GM18498 (cell line): ENCODE measurements at regions not wholly inside any gene's neighbourhood (a gene's known extent, or its start where the extent isn't known, plus 50 kb on each side); places are given as distances from the start of the nearest gene placed in this dataset.
"Not testable (repeated sequence)": the region's sequence is repeated elsewhere in the genome, so short reads cannot be mapped to it uniquely, and the experiment has no call there.

Experiments
- ATAC-seq: cut with Tn5 transposase; IDR thresholded peaks from one replicate; pipeline ENCODE4 v1.9.1; 2021; ENCODE audit warnings: mild to moderate bottlenecking, moderate library complexity; ENCODE audit not compliant: unreplicated experiment

DNA sequence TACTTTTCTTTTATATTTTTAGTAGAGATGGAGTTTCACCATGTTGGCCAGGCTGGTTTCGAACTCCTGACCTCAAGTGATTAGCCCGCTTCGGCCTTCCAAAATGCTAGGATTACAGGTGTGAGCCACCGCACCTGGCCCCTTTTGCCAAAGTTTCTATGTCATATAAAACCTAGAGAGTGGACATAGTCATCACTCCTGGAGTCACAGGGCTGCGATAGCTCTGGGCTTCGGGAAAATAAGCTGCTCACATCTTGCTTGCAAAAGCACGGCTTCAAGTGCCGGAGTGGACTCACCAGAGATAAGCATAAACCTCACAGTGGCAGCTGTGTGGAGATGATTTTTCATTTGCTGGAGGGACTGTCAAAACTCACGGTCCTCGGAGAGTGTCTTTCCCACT lies 171.2 kb downstream of the TEX29 start:
- ATAC-seq: no peak

DNA sequence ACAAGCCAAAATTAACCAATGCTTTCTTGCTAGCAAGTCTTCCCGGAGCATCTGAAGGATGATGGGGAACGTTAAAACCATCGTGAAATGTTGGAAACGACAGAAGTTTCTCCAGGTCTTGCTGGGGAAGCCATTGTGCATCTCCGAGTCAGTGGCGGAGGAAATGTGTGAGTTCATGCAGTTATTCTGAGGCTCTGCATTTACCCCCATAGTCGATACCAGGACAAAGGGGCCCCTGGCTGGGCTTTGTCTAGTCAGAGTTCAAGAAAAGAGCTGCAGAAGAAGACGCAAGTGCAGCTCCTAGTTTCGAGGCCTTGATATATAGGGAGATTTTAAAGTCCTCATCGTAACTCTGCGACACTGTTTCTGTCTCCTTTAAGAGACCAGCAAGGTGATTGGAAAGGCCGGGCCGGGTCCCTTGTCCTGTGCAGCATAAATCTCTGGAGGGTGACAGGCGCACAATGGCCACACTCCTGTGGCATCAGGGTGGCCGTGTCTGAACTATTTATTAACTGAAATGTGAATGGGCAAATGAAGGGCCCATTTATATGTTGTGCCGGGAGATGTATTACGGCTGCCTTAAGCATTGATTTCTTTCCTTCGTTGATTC lies 172.0 kb downstream of the TEX29 start:
- no peak for ATAC-seq

DNA sequence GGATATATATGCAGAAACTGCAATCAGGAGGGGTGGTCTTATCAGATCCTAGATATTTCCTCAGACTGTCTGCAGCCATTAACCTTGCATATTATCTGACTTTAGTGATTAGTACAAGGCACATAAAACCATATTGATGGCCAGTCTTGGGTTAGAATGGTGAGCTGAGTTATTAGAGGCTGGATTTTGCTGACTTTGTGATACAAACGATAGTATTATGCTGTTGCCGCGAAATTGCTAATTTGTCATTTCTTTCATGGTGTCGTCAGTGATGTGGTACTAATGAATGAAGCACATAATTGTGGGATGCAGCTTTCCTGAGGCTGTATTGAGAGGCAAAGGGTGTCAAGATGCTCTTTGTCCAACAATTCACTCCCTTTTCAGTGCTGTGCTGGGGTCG lies 172.5 kb downstream of the TEX29 start:
- no peak for ATAC-seq

DNA sequence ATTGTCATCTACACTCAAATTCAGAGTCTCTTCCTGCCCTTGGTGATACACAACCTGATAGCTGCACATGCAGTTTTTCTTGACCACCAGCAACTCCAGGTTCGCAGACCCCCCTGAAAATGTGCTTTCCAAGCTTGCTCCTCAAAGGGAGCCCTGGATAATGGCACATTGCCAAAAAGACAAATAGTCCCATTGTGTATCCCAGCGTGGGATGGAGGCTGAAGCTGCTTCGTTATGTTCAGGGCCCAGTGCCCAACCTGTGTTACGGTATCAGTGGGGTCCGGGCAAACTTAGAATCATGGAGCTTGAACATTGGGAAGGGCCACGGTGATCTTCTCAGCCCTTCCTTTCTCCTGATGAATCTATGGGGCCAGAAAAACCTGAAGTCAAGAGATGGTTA lies 173.0 kb downstream of the TEX29 start:
- no peak for ATAC-seq

DNA sequence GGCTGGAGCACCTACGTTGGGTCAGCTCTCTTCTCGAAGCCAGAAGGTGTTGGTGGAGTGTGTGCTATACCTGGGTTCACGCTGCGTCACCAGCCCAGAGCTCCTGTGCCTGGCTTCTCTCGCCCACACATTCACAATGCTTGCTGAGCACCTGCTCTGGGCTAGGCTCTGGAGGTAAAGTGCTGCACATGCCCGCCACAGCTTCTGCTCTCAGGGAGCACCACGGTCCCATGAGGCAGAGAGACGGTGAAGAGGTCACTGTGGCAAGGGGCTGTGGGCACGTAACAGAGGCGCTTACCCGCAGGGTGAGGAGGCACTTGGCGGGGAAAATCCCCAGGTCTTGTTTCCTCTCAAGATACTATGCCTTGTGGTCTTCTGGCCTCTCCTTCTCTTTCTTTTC lies 174.2 kb downstream of the TEX29 start:
- no peak for ATAC-seq

DNA sequence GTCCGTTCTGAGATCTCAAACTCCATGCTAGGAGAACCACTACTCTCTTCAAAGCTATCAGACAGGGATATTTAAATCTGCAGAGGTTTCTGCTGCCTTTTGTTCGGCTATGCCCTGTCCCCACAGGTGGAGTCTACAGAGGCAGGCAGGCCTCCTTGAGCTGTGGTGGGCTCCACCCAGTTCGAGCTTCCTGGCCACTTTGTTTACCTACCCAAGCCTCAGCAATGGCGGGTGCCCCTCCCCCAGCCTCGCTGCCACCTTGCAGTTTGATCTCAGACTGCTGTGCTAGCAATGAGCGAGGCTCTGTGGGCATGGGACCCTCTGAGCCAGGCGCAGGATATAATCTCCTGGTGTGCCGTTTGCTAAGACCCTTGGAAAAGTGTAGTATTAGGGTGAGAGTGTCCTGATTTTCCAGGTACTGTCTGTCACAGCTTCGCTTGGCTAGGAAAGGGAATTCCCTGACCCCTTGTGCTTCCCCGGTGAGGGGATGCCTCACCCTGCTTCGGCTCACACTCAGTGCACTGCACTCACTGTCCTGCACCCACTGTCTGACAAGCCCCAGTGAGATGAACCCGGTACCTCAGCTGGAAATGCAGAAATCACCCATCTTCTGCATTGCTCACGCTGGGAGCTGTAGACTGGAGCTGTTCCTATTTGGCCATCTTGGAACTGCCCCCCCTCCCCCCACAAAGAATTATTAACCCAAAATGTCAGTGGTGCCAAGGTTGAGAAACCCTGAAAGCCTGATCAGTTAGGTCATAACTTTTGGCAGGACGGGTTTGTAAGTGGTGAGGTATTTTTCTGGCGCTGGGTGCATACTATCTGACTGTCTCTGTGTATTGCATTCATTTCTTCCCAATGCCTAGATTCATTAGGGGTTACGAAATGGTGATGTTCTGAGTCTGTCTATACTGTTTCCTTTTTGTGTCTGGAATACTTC lies 181.4 kb downstream of the TEX29 start:
- not testable (repeated sequence) for ATAC-seq

DNA sequence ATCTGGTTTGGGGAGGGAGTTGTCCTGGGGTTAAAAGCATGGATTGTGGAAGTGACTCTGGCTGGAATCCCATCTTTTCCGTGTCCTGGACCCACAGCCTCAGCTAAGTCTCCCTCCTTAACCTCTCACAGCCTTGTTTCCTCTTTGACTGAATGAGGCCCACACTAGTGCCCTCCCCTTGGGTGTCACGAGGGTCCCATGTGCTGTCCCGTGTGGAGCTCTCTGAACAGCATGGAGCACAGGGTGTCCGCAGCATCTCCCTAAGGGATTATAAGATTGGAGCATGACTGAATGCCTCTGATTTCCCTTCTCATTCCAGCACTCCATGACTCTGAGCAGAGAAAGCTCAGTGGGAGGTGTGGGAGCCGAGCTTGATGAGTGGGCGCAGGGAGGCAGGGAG lies 182.5 kb downstream of the TEX29 start:
- ATAC-seq: no peak

DNA sequence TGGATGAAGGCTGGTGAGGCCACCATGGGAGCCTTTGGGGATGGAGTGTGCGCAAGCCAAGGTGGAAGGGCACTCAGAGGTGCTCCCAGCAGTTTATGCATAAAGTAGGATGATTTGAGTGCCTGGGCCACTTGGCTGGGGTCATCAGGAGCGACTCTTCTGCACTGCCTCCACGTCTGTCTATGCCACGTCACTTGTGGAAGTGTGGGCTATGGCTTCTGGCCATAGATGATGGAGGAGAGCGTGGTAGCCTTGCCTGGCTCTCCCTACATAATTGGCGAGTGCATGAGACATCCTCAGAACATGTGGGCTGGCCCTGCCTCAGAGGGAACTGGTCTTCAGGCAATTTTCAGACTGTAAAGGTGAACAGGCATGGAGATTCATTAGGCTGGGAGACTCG lies 182.9 kb downstream of the TEX29 start:
- no peak for ATAC-seq

DNA sequence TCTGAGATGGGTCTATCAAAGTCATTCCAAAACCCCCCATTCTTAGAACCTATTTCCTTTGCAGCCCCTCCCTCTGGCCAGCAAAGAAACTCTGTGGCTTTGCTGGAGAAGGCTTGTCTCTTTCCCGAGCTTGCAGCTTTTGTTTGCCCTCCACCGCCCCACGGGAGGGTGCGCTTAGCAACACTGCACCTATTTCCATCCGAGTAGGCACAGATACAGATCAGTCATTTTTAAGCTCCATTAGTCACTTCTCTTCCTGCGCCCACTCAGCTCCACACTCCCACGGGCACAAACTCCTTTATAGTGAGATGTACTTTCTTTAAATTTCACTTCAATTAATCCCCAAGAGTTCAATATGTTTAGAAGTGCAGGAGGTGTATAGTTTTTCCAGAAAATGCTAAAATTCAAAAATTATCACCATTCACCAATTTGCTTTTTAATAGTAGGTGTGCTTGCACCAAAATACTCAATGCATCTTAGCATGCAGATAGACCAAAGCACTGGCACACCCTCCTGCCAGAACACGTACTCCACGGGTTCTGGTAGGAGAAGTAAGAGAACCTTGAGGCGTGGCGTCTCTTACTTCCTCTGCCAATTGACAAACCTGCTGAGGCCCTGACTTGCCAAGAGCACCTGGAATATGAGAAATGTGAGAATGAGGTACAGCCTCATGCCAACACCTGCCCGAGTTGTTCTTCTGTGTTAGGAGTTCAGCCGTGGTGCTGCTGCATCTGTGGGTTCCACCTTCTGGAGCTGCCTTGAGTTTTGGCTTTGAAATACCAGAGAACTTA lies 183.7 kb downstream of the TEX29 start:
- no peak for ATAC-seq

DNA sequence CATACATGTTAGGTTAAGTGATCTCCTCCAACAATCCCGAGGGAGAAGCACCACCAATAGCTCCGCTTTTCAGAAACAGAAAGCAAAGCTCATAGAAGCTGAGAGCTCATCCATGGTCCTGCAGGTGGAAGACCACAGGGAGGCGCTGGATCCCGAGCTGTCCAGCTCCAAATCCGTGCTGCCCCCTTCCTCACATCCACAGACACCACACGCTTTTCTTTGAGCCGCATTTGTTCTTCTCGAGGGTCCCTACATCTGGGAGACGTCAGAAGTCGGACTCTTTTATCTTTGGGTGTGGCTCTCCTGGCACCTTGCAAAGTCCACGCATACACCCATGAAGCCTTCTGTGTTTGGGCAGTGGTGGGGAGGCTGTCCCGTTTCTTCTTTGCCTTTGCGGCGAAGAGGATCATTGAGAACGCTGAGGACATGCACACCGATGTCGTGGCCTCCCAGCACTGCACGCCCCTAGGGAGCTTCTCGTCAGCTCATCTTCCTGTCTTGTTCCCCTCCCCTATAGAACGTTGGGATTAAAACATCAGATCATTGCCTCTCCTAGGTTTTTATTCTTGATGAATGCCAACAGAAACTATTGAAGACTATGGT lies 184.8 kb downstream of the TEX29 start:
- no peak for ATAC-seq

DNA sequence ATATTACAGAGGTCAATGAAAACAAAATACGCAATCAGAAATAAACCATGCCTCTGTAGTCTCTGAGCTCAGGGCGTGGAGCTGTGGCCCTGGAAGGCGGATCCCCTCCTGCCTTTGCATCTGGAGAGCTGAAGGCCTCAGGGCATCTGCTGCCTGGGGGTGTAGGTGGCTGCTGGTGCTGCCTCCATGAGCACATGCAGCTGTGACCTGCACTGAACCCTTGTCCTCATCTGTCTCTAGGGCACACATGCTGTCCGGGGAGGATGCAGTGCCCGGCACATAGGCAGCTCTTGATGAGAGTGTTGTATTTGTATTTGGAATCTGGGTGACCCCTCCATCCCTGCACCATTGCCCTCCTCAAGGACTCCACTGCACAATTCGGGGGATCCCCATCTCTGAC lies 185.7 kb downstream of the TEX29 start:
- no peak for ATAC-seq

DNA sequence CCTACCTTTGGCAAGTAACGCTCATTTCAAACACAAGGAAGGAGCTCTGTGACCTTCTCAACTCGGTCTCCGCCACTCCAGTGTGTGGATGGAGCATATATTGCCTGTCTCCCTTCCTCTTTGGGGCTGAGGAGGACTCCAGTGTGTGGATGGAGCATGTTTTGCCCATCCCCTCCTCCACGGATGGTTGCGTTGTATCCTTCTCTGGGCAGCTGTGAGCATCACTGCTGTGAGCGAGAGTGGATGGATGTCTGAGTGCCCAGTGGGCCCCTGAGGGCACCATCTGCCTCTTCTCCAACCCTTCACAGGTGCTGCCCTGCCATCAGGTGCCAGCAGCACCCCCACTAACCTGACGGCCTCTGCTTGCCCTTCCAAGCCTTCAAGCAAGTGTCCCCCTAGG lies 186.2 kb downstream of the TEX29 start:
- ATAC-seq: no peak

DNA sequence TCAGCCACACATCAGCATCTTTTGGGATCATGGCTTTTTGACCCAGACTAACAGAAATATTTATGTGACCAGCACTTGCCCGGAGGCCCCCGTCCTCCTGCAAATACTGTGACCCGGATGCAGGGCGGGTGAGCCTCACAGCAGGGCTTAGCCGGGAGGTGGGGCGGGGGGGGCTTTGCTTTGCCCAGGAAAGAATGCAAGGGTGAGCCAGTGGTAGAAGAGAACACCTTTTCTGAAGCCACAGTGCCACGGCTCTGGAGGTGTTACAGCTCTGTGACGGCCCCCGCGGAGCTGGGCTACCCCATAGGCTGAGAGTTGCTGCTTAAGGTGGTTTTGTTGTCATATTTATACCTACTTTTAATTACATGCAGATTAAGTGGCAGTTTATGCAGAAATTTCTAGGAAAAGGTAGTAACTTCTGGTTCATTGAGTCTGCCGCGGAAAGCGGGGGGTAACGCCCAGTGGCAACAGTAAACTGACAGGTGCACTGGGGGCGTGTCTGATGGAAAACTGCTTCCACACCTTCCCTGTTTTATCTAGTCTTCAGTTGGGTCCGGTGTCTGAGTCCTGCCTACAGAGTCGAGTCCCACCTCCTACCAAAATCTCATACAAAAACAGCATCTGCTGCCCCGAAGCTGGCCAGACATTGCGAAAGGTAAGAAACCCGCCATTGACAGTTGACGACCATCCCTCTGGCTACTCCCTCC lies 187.9 kb downstream of the TEX29 start:
- no peak for ATAC-seq

DNA sequence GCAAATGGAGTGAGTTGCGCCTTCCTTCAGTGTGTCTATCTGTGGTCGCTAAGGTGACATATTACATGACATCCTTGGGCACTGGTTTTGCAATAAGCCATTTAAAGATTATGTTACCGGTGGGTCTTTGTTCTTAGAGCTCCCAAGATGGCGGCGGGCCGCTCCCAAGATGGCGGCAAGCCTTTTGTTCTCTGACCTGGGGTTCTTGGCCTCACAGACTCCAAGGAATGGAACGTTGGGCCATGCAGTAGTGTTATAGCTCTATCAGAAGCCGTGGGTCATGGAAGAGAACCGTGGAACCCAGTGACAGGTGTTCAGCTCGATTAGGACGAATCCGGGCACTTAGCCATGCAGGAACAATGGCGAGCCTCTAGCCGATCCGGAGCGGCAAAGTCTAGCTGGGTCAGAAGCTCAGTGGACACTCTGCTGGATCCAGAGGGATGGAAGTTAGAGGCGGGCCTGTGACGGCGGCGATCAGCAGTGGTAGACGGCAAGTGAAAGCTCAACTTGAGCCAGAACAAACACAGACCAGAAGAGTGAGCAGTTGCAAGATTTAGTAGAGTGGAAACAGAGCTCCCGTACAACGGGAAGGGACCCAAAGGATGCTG lies 188.6 kb downstream of the TEX29 start:
- ATAC-seq: no peak

DNA sequence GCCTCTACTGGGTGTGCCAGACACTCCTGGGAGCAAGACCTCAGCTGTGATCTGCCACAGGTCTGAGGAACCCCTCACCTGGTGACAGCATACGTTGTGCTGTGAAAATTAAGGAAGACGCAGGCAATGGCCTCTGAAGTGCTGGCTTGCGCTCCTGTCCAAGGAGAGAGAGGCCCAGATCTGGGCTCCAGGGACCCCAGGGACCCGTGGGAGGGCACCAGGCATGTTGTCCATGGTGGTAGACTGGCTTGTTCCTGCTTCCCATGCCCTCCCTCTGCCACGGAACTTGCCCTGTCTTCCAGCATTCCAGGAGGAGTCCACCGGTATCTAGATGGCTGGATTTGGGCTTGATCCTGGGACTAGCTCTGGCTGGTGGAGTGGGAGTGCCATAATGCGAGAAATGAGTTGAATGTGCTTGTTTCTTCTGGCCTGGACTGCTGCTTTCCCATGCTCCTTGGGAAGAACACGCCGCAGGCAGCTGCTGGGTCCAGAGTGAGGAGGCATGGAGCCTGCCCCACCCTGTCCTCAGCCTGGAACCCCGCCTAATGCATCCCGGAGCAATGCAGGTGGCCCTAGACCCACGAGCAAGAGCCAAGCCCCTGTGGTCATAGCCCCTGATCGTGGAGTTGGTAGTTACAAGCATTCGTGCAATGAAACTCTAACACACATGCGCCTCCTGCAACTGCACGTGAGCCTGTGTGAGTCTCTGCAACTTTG lies 190.2 kb downstream of the TEX29 start:
- no peak for ATAC-seq

DNA sequence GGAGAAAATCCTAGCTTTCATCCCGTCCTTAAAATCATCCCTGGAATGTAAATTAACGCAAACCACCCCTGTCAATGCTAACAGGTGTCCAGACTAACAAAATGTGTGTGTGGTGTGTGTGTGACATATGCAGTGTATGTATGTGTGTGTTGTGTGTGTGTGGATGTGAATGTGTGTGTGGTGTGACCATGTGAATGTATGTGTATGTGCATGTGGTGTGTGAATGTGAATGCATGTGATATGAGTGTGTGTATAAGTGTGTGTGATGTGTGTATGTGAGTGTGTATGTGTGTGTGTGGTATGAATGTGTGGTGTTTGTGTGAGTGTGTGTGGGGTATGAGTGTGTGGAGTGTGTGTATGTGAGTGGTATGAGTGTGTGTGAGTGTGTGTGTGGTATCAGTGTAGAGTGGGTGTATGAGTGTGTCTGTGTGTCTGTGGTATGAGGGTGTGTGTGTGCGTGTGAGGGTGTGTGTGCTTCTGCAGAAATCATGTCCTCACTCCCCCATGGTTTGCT lies 190.8 kb downstream of the TEX29 start:
- ATAC-seq: no peak

DNA sequence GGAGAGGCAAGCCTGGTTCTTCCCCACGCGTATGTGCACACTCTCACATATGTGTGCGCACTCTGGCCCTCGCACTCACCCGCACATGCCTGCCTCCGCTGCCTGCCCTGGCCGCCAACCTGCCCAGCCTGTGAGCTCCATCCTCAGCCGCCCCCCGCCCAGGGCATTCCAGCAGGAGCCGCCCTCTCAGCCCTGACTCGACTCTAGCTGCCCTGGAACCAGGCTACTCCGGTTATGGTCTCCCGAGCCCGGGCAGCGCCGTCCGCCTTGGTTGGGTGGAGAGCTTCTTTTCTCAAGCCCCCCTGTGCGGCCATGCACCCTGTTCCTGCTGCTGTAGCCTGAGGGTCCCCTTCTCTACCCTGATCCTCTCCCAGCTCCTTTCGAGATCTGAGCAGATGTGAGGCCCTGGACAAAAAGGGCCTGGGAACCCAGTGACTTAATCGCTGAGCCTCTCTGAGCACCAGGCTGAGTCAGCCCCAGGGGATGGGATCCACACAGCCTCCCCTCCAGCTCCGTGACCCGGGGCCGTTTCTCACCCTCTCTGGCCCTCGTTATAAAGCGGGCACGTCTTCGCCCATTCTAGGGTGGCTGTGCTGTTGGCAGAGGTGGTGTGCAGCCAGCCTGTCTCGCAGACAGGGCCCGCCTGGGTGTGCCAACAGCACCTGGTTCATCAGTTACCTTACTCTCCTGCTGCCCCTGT lies 191.5 kb downstream of the TEX29 start:
- no peak for ATAC-seq

DNA sequence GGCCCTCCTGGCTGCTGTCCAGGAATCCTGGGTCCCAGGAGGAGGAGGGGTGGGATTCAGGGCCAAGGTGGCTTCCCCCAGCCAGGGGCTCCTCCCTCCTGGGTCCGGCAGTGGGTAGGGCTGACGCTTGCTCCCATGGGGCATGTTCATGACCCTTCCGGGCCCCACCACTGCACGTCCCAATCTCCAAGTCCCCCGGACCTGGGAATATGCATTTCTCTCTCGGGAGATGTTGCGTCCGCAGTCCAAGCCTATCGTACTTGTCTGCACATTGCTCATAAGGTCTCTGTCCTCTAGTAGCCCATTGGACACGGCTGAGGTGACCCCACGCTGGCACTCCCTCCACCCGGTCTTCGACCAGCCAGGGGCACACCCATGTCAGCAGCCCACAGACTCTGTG lies 192.3 kb downstream of the TEX29 start:
- no peak for ATAC-seq
